ENCODE measurements at regions not wholly inside any gene's neighbourhood (a gene's known extent, or its start where the extent isn't known, plus 50 kb on each side); places are given as distances from the start of the nearest gene placed in this dataset.

DNA sequence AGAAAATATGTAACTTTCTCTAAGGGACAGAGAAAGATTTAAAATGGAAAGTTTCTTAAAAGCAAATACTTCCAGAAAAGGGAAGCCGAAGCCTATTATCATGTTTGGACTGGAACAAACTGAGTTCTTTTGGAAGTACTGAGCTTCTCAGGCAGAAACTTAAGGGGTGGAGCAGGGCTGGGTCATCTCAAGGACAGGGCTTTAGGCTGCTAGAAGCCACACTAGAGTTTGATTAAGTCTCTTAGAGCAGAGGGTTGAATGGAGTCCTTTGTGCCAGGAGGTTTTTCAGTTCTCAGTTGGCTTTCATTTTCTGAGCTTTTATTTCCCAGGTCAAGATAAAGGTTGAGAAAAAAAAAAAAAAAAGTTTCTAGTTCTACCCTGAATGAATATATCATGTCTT, 432.7 kb downstream of the SLITRK5 start:
- DNase-seq = no peak

DNA sequence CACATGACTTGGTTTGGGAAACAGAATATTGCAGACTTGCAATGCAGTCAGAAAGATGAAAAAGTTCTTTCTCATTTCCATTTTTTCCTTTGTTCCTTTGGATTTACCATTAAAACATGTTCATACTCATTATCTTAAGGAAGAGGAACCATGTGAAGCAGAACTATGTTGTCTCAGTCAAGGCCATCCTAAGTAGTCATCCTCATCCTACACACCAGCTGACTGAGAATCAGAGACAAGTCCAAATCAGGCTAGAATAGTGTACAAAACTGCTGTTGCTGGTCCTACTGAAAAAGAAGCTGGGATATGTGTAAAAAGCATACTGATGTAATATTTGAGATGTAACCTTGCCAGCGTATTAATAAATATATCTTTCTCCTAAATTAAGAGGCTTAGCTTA, 433.4 kb downstream of the SLITRK5 start:
- no peak for DNase-seq

DNA sequence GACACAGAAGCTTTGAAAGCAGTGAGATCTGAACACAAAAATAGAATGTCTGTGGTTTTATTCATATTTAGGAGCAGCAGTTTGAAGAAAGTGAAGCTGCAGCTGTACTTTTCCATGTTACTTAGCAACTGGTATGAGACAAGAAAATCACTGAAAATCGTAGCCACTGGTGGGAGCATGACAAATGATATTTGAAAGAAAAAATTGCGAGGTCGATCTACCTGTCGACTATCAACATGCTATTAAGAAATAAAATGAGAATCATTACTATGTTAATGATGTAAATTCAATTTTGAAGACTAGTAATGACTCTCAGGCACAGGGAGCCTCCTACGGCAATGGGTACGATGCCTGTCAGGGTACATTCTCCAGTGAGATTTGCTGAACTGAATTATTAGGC, 436.4 kb downstream of the SLITRK5 start:
- DNase-seq = no peak

GRCh38 chr13:88112526-88112925, 441.4 kb downstream of the SLITRK5 start:
- DNase-seq = no peak

DNA sequence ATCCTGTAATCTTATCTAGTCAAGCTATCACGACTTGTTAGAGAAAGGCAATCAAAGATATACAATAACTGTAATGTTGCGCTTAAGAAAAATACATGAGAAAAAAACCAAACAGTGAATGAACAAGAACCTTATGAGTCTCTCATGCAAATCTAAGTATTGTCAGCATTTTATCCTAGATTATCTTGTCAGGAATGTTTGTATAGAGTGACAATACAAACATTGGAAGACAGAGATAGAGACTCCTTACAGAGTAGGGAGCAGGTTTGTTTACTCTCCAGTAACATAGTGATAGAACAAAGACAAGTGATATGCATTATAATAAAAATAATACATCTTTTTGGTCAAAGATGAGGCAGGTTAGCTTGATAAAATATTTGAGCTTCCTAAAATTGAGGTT, 444.8 kb downstream of the SLITRK5 start:
- DNase-seq = no peak

- DNase-seq = no peak
Observed at GRCh38 chr13:88118952-88119351, 447.8 kb downstream of the SLITRK5 start.

DNA sequence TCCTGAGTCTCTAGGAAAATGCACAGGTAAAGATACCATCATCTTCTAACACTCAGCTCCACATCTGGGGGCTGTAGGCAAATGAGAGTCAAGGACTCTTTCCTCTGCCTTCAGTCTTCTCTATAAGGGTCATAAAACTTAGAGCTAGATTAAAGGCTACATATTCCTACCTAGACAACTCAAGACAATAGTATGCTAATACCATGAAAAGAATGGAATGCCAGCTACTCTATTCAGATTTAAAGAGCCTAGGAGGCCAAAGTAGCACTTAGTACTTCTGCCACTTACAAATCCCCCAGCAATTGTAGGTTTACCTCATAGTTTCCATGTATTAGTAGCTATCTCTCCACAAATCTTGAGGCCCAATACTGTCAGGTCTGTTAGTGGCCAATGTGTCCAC, 453.0 kb downstream of the SLITRK5 start:
- DNase-seq = no peak

DNA sequence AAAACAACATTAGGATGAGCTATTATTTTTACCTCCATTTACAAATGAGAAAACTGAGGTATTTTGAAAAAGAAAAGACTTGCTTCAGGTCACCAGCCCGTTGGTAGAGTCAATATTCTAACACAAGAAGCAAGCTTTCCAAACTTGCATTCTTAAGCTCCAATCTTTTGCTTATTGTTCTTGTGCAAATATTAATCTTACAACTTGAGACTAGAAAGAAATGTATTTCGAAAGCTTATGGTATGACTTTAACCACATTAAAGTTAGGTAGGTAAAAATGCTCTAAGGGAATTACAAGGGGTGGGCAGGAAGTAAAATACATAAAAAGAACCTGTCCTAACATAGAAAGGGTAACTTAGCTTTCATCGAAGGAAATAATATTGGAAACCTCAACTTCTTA, 453.9 kb downstream of the SLITRK5 start:
- DNase-seq = no peak

- DNase-seq = no peak
Observed at GRCh38 chr13:88136098-88136790, 465.1 kb downstream of the SLITRK5 start.

- no peak for DNase-seq
Observed at GRCh38 chr13:88142653-88143052, 471.5 kb downstream of the SLITRK5 start.

DNA sequence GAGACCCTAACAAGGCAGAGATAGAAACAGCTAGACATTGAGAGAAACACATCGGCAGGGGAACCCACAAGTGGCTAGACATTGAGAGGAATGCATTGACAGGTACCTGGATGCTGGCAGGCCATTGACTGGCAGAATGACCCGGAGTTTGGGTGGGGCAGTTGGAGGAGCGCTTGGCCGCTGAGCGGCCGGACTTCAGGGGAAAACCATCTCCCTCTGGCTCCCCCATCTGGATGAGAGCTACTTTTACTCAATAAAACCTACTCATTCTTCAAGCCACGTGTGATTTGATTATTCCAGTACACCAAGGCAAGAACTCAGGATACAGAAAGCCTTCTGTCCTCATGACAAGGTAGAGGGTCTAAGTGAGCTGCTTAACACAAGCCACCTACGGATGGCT, 473.4 kb downstream of the SLITRK5 start:
- no peak for DNase-seq

GRCh38 chr13:88153353-88153752, 482.2 kb downstream of the SLITRK5 start:
- DNase-seq = no peak

DNA sequence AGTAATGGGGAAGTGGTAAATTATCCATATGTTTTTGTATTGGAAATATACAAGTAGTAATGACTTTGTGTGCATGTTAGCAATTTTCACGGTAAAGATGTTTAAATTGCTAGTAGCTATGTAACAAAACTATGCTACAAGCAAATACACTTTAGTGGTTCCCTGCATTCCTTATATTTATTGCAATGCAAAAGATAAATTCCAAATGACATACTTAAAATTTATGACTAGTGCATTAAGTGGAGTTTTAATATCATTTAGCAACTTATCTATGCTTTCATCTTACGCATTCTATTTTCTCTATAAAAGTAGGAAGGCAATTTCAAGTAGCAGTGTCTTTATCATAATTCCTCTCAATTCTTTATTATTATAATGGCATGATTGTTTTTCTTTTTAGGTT, 482.8 kb downstream of the SLITRK5 start:
- no peak for DNase-seq

DNA sequence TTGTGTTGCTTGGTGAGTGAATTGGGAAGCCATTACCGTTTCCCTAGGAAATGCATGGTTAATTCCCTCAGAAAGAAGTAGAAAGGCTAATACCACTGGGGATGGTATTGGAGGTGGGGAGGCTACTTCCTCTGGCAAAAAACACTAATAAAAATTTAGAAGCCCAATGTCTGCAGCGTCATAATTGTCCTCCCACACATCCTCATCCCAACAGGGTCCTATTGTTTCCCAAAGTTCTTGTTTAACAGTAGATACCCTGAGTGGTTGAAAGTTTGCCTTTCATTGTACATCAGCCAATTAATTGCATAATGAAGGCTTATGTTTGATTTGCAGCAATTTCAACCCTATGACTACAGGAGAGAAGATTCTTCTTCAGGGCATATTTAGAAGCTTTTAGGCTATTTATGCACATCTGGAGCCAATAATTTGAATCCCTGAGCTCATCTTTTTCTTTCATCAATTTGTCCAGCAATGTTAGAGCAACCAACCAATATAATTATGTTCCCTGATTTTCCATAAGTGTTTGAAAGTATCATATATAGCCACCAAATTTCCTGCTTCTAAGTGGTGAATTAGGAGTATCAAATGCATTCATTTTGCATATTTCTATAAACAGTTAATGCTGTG, 491.0 kb downstream of the SLITRK5 start:
- DNase-seq = no peak

DNA sequence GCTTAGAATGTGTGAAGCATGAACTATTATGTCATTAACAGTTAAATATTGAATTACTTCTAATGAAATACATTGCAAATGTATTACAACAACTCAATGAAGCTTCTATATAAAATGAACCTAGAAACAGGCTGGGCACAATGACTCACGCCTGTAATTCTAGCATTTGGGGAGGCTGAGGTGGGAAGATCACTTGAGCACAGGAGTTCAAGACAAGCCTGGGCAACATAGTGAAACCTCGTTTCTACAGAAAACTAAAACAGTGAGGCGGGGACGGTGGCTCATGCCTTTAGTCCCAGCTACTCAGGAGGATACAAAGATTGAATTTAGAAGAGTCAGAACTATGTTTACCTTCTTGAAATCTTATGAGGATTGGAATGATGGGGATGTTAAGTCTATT, 505.1 kb downstream of the SLITRK5 start:
- no peak for DNase-seq

DNA sequence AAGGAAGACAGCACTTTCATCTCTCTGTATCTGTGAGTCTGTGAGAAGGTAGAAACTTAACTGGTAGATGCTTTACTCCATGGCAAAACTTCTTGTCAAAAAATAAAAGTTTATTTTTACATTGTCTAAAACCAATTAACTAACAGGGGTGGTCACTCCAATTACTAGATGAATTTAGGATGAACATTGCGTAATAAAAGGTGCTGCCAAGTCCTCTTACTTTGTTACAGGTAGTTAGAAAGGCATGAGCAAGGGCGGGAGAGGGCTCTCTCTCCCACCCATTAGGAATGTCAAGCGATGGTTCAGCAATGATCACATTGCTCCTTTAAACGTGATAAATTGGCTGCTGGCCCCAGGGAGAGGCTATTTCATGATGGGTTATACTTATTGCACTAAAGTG, 512.3 kb downstream of the SLITRK5 start:
- no peak for DNase-seq

GRCh38 chr13:88188986-88189385, 517.8 kb downstream of the SLITRK5 start:
- no peak for DNase-seq

DNA sequence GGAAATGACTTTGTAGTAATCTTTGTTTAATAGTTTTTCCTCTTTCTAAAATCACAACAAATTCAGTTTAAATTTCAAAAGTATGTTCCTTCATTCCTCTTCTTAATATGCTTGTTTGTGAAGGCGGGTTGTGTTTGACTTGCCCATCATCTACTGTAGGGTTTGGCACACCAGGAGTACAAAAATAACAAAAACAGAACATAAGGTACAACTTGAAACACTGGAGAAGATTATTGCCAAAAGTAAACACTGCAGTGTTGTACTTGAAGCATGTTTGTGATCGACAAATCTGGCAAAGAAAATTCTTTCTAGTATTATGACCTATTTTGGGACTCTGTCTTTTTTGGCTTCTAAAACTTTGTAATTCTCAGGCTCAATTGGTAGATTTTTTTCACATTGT, 518.6 kb downstream of the SLITRK5 start:
- no peak for DNase-seq

GRCh38 chr13:88196106-88196505, 524.9 kb downstream of the SLITRK5 start:
- no peak for DNase-seq

DNA sequence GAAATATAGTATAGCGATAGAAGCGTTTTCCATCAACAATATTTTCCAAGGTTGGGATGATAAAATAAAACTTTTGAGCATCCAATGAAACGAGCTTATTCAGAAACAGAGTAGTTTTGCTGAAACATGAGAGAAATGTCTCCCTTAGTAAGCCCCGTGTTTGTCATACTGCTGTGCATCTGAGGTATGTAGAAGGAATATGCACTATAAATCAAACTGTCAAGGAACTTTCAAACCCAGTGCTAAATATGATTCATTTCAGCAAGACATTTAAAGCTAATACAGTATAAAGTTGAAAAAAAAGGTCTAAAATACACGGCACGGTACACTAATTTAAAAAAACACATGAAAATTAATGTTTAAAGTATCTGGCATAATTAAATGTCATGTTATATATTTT, 546.2 kb downstream of the SLITRK5 start:
- no peak for DNase-seq

- no peak for DNase-seq
Observed at GRCh38 chr13:88217883-88218282, 546.7 kb downstream of the SLITRK5 start.

DNA sequence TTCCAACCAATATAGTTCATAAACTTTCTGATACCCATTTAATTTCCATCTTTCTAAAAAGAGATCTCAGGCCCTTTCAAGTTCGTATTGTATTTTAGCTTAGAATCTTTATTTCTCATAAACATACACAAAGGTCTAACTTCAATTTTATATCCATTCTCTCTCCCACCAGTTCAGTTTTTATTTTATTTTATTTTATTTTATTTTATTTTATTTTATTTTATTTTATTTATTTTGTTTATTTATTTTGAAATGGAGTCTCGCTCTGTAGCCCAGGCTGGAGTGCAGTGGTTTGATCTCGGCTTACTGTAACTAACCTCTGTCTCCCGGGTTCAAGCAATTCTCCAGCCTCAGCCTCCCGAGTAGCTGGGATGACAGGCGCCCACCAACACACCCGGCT, 552.8 kb downstream of the SLITRK5 start:
- DNase-seq = no peak

GRCh38 chr13:88235441-88235840, 564.3 kb downstream of the SLITRK5 start:
- DNase-seq = no peak

DNA sequence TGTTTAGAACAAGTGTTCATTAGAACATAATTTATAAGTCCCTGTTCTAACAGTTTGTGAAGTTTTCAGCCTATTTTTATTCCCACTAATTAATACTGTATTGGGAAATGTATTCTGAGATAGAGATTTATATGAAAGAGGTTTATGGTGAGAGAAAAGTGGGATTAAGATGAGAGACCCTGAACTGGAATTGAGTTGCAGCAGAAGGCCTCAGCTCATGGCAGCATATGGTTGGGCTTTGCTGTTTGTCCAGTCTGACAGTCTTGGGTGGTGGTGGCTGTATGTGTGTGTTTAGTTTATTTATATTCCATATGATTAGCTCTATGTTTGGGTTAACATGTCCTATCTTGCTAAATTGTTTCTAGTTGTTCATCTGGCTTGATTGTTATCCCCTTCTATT, 575.1 kb downstream of the SLITRK5 start:
- no peak for DNase-seq

- DNase-seq = no peak
Observed at GRCh38 chr13:88248393-88248792, 577.2 kb downstream of the SLITRK5 start.

Data from CD4-positive, alpha-beta T cell treated with Interleukin-6 for 4 hours (primary cell).